ENCODE measurements at regions not wholly inside any gene's neighbourhood (a gene's known extent, or its start where the extent isn't known, plus 50 kb on each side); places are given as distances from the start of the nearest gene placed in this dataset.
"Not testable (repeated sequence)": the region's sequence is repeated elsewhere in the genome, so short reads cannot be mapped to it uniquely, and the experiment has no call there.

DNA sequence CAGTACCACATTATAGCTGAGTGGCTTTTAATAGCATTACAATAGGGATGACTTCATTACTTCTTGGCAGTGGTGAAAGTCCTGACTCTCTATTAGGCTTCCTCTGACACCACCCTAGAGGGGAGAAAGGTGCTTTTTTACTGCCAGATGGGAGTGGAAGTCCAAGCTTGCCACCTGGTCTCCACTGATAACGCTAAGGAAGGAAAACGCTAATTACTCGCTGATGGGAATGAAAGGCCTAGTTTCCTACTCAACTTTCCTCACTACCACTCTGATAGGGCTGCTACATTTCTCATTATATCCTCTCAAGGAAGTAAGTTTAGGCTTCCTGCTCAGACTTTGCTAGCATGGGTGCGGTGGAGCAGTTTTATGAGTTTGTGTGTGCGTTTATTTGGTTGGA lies 62.3 kb upstream of the PAGE3 start:
- DNase-seq (ENCODE audit: low spot score): no peak

DNA sequence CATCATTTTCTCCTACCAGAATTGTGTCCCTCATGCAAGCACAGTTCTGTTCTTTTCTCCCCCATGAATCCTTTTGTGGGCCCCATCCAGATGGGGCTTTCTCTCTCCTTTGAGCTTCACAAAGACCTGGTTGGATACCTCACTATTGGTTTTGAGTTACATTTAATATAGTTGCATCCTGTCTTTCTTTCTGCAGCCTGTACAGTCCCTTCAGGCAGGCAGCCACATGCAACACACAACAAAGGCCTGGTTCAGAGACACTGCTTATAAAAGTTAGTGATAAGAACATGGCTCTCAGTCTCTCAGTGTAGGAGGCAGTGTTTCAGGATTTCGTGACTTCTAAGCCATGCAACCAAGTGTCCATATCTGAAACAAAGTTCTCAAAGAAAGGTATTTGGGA lies 70.6 kb upstream of the PAGE3 start:
- DNase-seq (ENCODE audit: low spot score): no peak

DNA sequence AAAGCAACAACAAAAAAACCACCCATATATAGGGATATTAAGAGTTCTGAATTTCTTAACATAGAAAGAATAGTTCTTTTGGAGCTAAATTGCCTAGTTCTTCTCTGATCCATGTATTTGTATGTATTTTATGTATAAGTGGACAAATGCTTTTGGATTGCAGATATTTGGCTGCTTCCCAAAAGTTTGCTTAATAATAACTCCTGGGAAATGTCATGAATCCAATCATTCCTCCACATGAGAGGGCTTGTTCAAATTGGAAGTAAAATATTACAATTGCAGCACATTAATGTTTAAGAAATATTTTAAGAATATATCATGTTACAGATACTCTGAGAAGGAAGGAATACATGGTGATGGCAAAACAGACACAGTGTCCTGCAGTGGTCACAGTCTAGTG lies 71.5 kb upstream of the PAGE3 start:
- DNase-seq (ENCODE audit: low spot score): no peak

DNA sequence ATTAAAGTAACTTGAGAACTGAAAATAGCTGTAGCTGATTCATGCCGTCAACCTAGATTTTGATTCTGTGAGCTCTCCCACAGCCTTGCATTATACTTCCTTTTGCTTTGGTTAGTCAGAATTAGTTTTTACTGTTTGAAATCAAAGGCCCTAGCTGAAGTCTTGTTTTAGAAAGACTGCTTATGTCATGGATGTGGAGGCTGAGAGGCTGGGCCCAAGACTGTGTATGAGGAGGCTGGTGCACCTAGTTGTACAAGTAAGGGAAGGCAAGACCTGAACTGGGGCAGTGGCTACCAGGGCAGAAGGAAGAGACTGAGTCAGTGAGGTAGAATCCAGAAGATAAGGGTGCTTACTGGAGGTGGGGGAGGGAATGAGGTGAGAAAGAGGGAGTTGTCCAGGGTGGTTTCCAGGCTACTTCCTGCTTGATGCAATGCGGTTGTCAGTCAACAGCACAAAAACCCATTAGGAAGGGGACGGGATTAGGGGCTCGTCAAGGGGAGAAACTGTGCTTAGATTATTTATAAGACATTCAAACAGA lies 76.2 kb upstream of the PAGE3 start:
- DNase-seq (ENCODE audit: low spot score): no peak

DNA sequence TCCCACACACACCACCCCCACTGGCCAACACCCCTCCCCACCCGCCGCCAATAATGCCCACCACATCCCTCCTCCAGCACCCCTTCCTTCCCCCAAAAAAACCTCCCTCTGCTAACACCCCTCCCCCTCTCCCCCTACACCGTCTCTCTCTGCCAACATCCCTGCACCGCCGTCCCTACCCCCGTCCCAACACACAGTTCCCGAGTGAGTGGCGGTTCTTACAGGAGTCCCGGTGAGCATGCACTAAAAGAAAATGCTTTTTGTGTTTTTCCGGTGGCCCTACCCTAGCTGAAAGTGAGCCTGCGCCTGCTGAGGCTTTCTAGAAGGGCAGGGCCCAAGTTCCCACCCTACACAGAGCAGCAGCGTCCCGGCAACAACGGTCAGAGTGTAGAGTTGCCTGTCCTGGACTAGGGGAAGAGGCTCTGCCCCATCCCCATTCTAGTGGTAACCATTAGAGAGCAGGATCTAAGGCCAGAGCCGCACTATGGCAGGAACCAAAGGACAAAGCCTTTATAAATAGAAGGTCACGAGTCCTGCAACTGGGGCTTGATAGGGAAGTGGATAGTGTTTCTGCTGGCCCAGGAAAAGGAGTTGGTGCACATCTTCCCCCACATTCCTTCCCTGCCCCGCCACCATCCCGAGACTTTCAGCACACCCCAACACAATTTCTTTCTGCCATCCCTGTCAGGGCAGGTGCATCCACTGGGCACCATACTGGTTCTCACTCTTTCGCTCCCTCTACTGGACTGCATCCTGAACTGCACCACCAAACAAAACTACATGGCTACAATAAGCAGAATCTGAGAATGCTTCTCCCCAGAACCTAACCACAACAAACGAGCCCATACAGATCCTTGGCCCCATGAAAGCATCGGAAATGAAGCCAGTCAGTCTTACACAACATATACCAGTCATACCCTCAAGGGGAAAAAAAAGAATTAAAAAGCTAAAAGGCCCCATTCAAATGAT lies 78.1 kb upstream of the PAGE3 start:
- DNase-seq (ENCODE audit: low spot score): peak; percentile 41

DNA sequence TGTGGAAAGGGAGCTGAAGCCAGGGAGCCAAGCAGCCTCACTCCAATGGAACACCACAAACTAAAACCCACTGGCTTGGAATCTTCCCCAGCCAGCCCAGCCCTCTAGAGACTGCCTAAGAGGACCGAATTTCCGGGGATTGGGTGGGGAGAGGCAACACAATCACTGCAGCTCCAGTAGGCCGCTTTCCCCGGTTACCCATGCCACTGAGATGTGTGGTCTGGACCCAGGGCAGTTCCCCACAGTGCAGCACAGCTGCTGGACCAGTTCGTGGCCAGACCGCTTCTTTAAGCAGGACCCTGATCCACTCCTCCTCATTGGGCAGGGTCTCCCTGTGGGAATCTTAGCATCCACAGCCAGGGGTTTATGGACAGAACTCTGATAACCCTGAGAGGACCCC lies 91.9 kb upstream of the PAGE3 start:
- DNase-seq (ENCODE audit: low spot score): no peak

DNA sequence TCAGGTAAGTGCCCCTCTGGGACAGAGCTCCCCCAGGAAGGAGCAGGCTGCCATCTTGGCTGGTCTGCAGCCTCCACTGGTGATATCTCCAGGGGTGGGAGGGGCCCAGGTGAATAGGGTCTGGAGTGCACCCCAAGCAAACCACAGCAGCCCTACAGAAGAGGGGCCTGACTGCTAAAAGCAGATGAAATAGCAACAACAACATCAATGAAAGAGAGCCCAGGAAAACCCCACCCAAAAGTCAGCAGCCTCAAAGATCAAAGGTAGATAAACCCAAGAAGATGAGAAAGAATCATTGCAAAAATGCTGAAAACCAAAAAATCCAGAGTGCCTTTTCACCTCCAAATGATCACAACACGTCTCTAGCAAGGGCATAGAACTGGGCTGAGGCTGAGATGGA lies 92.5 kb upstream of the PAGE3 start:
- no peak for DNase-seq (ENCODE audit: low spot score)

DNA sequence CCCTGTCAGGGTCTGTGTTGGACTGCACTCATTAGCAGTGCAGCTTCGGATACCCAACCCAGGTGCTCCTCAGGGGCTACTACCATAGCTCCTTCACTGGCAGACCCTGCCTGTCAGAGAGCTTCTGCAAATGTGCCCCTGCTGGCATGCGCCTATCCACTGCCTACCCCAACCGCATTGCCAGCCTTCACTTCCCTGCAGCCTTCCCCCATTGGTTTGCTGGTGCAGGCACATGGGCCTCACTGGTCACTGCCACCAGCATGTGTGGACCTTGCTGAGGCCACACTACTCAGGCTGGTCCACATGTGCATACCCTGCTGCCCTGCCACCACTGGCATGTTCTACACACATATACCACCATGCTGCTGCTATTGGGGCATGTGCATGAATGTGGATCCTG lies 72.5 kb upstream of the MAGEH1 start:
- no peak for DNase-seq (ENCODE audit: low spot score)

DNA sequence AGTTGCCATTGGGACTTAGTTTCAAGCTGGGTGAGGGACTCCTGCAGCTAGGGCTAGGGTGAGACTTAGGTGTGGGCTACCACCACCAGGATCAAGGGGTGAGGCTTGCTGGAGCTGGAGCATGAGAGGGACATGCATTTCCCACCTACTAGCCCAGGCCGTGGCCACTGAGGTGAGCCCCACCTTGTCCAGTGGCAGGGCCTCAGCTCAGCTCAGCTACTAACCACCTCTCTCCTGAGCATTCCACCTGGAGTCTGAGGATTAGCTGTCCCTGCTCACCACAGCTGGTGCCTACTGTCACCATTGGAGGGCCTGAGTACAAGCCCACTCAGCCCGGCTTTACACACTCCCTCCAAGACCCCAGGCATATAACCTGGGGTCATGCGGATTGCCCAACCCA lies 62.6 kb upstream of the MAGEH1 start:
- DNase-seq (ENCODE audit: low spot score): no peak

DNA sequence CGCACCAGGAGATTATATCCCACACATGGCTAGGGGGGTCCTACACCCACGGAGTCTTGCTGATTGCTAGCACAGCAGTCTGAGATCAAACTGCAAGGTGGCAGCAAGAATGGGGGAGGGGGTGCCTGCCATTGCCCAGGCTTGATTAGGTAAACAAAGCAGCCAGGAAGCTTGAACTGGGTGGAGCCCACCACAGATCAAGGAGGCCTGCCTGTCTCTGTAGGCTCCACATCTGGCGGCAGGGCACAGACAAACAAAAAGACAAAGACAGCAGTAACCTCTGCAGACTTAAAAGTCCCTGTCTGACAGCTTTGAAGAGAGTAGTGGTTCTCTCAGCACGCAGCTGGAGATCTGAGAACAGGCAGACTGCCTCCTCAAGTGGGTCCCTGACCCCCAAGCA lies 55.1 kb upstream of the MAGEH1 start:
- DNase-seq (ENCODE audit: low spot score): not testable (repeated sequence)
